Neural progenitor cell (in vitro differentiated cells): ENCODE measurements at regions not wholly inside any gene's neighbourhood (a gene's known extent, or its start where the extent isn't known, plus 50 kb on each side); places are given as distances from the start of the nearest gene placed in this dataset.

Experiments
- DNase-seq: peaks from one replicate; pipeline ENCODE4 v3.0.0-alpha.2; 2016; ENCODE audit warnings: low spot score
- H2AFZ ChIP-seq: fragments of 200-600 bp; sonication (generic); replicated peaks from 2 replicates; pipeline ENCODE4 v1.6.1; 2016; ENCODE audit warnings: antibody characterized with exemption
- H3F3A ChIP-seq: fragments of 200-600 bp; sonication (generic); 2 replicates; pipeline ENCODE4 v1.6.1; 2016; ENCODE audit warnings: antibody characterized with exemption, low read depth
- H3K27ac ChIP-seq: fragments of 200-600 bp; sonication (generic); 2 replicates; pipeline ENCODE4 v1.5.1; 2016; ENCODE audit warnings: mild to moderate bottlenecking
- H3K27me3 ChIP-seq: fragments of 200-600 bp; sonication (generic); 2 replicates; pipeline ENCODE4 v1.6.1; 2016; ENCODE audit warnings: mild to moderate bottlenecking, moderate library complexity
- H3K36me3 ChIP-seq: fragments of 200-600 bp; sonication (generic); 2 replicates; pipeline ENCODE4 v1.5.1; 2016
- H3K4me1 ChIP-seq: fragments of 200-600 bp; sonication (generic); 2 replicates; pipeline ENCODE4 v1.6.1; 2016; ENCODE audit warnings: mixed run types
- H3K4me2 ChIP-seq: fragments of 200-600 bp; sonication (generic); 2 replicates; pipeline ENCODE4 v1.6.1; 2016
- H3K4me3 ChIP-seq: fragments of 200-600 bp; sonication (generic); 2 replicates; pipeline ENCODE4 v1.5.1; 2016
- H3K79me2 ChIP-seq: fragments of 200-600 bp; sonication (generic); 2 replicates; pipeline ENCODE4 v1.6.1; 2016; ENCODE audit warnings: low read depth
- H3K9ac ChIP-seq: fragments of 200-600 bp; sonication (generic); 2 replicates; pipeline ENCODE4 v1.6.1; 2016
- H3K9me3 ChIP-seq: fragments of 200-600 bp; sonication (generic); 2 replicates; pipeline ENCODE4 v1.5.1; 2016; ENCODE audit warnings: low read depth
- H4K20me1 ChIP-seq: fragments of 200-600 bp; sonication (generic); 2 replicates; pipeline ENCODE4 v1.6.1; 2016; ENCODE audit warnings: low read depth
- H3K27ac Mint-ChIP-seq: 3 replicates; pipeline ENCODE4 v1.8.0; 2021; ENCODE audit warnings: mixed read lengths
- H3K27me3 Mint-ChIP-seq: 2 replicates; pipeline ENCODE4 v1.8.0; 2022; ENCODE audit warnings: low read depth, mild to moderate bottlenecking, inconsistent platforms, moderate library complexity, mixed read lengths; ENCODE audit not compliant: insufficient read depth
- H3K36me3 Mint-ChIP-seq: 3 replicates; pipeline ENCODE4 v1.8.0; 2021; ENCODE audit warnings: mixed read lengths
- H3K4me1 Mint-ChIP-seq: 3 replicates; pipeline ENCODE4 v1.8.0; 2021; ENCODE audit warnings: mixed read lengths
- H3K4me3 Mint-ChIP-seq: 3 replicates; pipeline ENCODE4 v1.8.0; 2021; ENCODE audit warnings: mild to moderate bottlenecking, moderate library complexity, mixed read lengths
- H3K9me3 Mint-ChIP-seq: 3 replicates; pipeline ENCODE4 v1.8.0; 2020; ENCODE audit warnings: mixed read lengths
- CTCF ChIP-seq: fragments of 200-600 bp; sonication (generic); IDR thresholded peaks from 2 replicates; pipeline ENCODE4 v1.5.1; 2017; ENCODE audit warnings: antibody characterized with exemption, mild to moderate bottlenecking
- EZH2 ChIP-seq: fragments of 200-600 bp; sonication (generic); IDR thresholded peaks from 2 replicates; pipeline ENCODE4 v1.6.1; 2017; ENCODE audit warnings: antibody characterized with exemption, mild to moderate bottlenecking, moderate library complexity
- EZH2phosphoT487 ChIP-seq: fragments of 200-600 bp; sonication (generic); IDR thresholded peaks from 2 replicates; pipeline ENCODE4 v1.6.1; 2017; ENCODE audit warnings: antibody characterized with exemption

GRCh38 chr7:142603870-142604448 lies 145.3 kb upstream of the PRSS1 start:
- Mint-ChIP-seq H3K9me3 (no peaks in the 10 kb centered on the region), H3K27me3 (peaks cover 2% of the 10 kb centered on the region), H3K4me3 (no peak overlapping the region), H3K36me3 (no peaks in the 10 kb centered on the region), H3K27ac (no peak overlapping the region), H3K4me1 (no peaks in the 10 kb centered on the region)
- Histone ChIP-seq H3K4me2 (no peak overlapping the region), H3K27me3 (peaks cover 10% of the 10 kb centered on the region), H3K9ac (no peak overlapping the region), H3K9me3 (no peaks in the 10 kb centered on the region), H3K4me3 (no peak overlapping the region), H3K4me1 (no peaks in the 10 kb centered on the region), H3F3A (no peaks in the 10 kb centered on the region), H2AFZ (no peak overlapping the region), H3K79me2 (no peaks in the 10 kb centered on the region), H3K27ac (no peak overlapping the region), H3K36me3 (no peaks in the 10 kb centered on the region), H4K20me1 (no peaks in the 10 kb centered on the region)
- TF ChIP-seq EZH2 (no peak), CTCF (peak; percentile 94)
- DNase-seq: peak; percentile 70

- H2AFZ ChIP-seq: no peak overlapping the region
- TF ChIP-seq EZH2phosphoT487 (no peak), CTCF (no peak), EZH2 (no peak)
These were observed 146.5 kb upstream of the PRSS1 start for GRCh38 chr7:142602756-142603155.

GRCh38 chr7:142602183-142602582 lies 147.1 kb upstream of the PRSS1 start:
- no peak for DNase-seq
- Mint-ChIP-seq H3K27ac (no peak overlapping the region), H3K36me3 (no peaks in the 10 kb centered on the region), H3K27me3 (peaks cover 2% of the 10 kb centered on the region), H3K9me3 (no peaks in the 10 kb centered on the region), H3K4me1 (no peaks in the 10 kb centered on the region), H3K4me3 (no peak overlapping the region)
- no peaks in the 10 kb centered on the region for H3K9me3 ChIP-seq
- H4K20me1 ChIP-seq: no peaks in the 10 kb centered on the region
- no peaks in the 10 kb centered on the region for H3K36me3 ChIP-seq
- no peaks in the 10 kb centered on the region for H3K4me1 ChIP-seq
- H3K4me3 ChIP-seq: no peak overlapping the region
- no peaks in the 10 kb centered on the region for H3K79me2 ChIP-seq
- no peak overlapping the region for H3K4me2 ChIP-seq
- peaks cover 10% of the 10 kb centered on the region for H3K27me3 ChIP-seq
- no peak overlapping the region for H3K9ac ChIP-seq
- no peak overlapping the region for H3K27ac ChIP-seq
- no peak for TF ChIP-seq EZH2
- no peak for TF ChIP-seq CTCF
- no peak for TF ChIP-seq EZH2phosphoT487
- no peaks in the 10 kb centered on the region for H3F3A ChIP-seq
- no peak overlapping the region for H2AFZ ChIP-seq

More at GRCh38 chr7:142602756-142603155, 146.5 kb upstream of the PRSS1 start:
- peaks cover 10% of the 10 kb centered on the region for H3K27me3 ChIP-seq
- H3K4me1 ChIP-seq: no peaks in the 10 kb centered on the region
- H3K9me3 Mint-ChIP-seq: no peaks in the 10 kb centered on the region
- H3K27ac ChIP-seq: no peak overlapping the region
- peaks cover 2% of the 10 kb centered on the region for H3K27me3 Mint-ChIP-seq
- H4K20me1 ChIP-seq: no peaks in the 10 kb centered on the region
- DNase-seq: no peak
- no peaks in the 10 kb centered on the region for H3K9me3 ChIP-seq
- H3K4me2 ChIP-seq: no peak overlapping the region
- H3K4me3 Mint-ChIP-seq: no peak overlapping the region
- H3K27ac Mint-ChIP-seq: no peak overlapping the region
- H3K36me3 ChIP-seq: no peaks in the 10 kb centered on the region
- no peaks in the 10 kb centered on the region for H3K79me2 ChIP-seq
- no peaks in the 10 kb centered on the region for H3F3A ChIP-seq
- H3K9ac ChIP-seq: no peak overlapping the region
- no peak overlapping the region for H3K4me3 ChIP-seq
- H3K4me1 Mint-ChIP-seq: no peaks in the 10 kb centered on the region
- no peaks in the 10 kb centered on the region for H3K36me3 Mint-ChIP-seq
